HG02870 (cell line): ENCODE measurements at regions not wholly inside any gene's neighbourhood (a gene's known extent, or its start where the extent isn't known, plus 50 kb on each side); places are given as distances from the start of the nearest gene placed in this dataset.

Experiments used
- ATAC-seq: cut with Tn5 transposase; IDR thresholded peaks from one replicate; pipeline ENCODE4 v1.9.1; 2021; ENCODE audit warnings: mild to moderate bottlenecking, moderate library complexity; ENCODE audit not compliant: unreplicated experiment

DNA sequence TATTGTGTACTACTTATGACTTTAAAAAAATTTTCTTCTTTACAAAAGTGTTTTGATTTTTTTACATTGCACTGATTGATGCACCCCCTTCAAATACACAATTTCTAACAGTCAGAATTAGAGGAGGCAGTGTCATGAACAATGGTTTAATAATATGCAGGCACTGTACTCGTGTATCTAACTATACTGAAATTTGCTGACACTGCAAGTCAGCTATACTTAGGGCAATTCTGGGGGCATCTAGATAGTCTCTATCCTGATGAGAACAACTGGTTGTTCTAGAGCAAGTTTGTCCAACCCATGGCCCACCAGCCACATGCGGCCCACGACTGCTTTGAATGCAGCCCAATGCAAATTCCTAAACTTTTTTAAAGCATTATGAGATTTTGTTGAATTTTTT lies 375.6 kb downstream of the BCKDHB start:
- ATAC-seq, result no peak

DNA sequence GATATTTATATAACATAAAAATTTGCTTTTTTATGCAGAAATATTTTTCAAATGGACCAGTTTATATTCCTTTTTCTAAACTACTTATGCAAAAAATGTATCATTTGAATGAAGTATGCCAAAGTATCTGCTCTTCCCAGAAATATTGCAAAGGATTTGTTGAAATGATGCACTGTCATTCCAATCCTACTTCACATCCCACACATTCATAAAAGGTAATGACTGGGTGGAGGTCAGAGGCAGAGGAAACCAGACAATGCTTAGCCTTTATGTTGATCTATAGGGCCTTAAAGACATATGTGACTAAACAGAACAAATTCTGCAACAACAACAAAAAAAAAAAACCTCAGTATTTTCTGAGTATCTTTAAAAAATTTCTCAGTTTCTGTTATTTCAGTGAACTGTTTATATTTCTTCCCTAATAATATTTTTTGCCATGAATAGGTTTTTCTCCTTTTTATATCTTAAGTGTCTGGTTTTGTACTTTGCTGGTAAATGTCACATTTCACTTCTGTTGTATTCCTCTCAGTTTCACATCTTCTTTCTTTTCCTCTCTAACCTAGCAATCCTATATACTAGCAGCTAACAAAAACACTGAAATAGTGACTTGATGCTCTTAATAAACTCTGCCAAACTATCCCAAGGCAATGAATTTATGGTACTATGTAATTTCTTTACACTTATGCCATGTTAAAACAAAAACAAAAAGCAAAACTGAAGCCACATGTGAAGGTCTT lies 374.1 kb downstream of the BCKDHB start:
- ATAC-seq, result peak; percentile 86

DNA sequence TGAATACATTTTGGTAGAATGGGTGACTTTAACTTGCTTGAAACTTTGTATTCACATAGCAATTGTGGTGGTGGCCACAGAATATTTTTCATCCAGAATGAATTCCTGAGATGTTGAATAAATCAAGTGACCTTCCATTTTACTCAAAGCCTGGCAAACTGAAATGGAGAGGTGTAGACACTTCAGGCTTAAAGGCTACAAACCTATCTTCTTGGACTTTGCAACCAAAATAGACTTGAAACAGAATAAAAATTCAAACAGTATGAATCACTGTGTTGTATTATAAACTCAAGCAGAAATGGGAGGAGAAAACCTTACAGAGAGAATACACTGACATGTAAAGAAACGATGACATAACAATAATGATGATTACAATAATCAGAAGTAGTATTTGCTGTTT lies 371.6 kb downstream of the BCKDHB start:
- no peak for ATAC-seq

DNA sequence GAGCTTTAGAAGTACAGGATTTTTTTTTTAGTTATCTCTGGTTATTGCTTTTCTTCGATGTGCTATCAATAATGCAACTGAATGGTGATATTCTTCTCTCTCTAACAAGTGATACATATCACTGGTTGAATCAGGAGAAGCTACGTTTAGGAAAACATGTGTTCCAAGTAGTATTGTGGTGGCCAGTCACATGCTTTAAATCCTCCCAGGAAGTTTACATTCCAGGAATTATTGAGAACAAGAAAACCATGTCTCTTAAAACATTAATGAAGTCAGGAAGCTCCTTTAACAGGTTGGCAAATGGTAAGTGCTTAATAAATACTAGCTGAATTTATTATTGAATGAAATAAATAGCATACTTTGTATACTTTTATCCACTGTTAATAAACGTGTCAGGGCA lies 371.1 kb downstream of the BCKDHB start:
- no peak for ATAC-seq

DNA sequence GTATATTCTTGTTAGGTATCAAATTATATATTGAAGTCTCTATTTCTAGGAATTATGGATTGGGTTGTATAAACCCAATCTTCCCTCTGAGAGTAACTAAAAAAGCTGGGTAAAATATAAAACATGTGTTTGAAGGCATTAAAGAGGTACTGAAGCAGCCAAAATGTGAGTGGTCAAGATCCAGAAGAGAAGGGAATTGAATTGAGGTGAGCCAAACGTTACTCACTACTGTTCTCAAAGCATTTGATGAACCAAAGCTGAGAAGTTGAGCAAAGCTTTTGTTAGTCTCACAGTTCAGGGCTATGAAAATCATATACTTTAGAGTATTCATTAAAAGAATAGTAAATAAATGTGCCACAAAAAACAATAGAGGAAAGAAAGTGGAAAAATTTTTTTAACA lies 365.8 kb downstream of the BCKDHB start:
- ATAC-seq, result no peak

DNA sequence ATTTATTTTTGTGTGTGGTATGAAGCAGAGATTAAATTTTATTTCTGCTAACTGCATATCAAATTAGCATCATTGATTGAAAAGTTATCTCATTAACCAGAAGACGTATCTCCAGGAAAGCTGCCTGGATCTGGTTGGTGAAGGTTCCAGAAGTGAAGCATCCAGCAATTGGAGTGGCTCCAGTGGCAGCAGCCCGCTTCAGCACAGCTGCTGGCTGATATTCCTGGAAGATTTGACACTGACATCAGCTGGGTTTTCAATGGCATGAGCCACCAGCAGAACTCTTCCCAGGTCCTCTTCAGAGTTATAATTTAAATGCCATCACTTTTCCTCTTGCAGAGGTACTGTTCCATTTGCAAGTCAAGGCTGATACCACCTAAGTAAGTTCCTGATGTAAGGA lies 363.5 kb downstream of the BCKDHB start:
- ATAC-seq, result no peak

DNA sequence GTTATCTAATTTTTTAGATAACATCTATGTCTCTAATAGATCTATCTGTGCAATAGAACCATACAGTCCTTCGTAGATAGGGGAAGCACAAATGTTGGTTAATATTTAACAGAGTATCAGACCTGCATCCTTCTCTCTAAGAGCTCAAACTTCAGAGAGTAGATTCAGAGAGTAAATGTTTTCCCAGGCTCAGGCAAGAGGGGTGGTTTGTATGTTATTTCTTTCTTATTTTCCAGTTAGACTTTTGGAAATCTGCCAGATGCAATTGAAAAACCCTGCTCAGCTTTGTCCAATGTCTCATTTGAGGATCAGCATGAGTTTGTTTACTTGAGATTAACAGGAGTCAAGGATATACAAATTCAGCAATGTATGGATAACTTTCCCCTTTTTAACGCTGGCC lies 361.9 kb downstream of the BCKDHB start:
- ATAC-seq, result no peak

DNA sequence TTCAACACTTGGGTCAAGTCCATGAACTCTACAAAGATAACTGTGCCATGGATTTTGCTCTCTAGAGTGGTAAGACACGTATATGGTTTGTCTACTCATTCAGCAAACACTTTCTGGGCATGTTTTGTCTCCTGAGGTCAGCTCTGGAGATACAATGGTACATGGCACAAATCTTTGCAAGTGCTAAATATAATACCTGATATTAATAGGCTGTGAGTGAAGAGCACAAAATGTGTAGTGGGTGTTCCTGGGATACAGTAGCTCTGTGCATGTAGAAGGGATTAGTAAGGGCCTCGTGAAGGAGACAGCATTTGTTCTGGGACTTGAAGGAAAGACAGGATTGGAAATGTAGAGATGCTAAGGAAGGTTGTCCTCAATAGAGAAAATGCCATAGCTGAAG lies 360.9 kb downstream of the BCKDHB start:
- ATAC-seq, result no peak

DNA sequence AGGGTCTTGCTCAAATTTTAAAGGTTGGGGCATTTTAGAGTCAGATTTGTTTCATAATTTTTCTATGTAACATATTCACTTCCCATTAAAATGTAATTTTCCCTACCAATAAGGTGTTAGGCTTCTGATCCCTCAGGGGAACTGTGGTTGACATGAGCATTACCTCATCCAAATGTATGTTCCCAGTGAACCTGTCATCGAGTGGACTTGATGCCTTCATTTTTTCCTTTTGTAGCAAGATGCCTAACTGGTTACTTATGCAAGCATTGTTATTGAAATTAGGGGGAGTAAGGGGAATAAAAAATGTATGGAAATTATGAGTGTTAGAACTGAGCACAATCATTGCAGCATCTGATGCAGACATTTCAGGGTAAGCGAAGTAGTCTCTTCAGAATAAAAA lies 360.5 kb downstream of the BCKDHB start:
- no peak for ATAC-seq

DNA sequence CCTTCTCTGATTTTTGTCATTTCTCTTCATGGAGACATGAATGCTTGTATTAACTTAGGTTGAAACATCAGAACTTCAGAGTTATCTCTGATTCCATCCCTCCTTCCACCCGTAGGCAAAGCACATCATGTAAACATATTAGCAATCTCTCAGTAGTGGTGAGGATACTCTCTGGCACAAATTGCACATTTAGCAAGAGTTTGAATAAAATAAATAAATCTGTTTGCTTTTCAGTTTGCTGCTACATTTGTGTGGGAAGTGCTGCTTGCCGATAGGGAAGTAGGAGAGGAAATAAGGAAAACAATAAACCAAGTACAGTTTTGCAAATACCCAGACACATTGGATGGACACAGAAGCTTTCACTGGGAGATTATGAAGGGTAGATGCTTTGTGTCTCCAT lies 359.0 kb downstream of the BCKDHB start:
- ATAC-seq, result no peak

DNA sequence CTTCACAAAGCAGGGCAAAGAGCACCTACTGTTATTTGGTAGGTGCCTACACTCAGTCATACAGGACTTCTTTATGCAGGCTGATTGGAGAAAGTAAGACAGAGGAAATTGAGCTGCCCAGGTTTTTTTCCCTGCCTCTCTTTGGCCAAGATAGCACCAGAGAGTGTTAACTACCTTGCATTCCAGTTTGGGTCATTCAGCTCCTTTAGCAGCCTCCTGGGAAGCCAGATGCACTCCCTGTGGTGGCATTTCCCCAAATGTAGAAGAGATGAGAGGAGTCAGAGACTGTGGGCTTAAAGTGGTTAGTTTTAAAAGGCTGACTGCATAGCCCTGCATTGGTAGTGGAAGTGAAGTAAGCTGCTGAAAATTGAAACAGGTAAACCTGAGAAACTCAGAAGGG lies 358.4 kb downstream of the BCKDHB start:
- ATAC-seq, result no peak

DNA sequence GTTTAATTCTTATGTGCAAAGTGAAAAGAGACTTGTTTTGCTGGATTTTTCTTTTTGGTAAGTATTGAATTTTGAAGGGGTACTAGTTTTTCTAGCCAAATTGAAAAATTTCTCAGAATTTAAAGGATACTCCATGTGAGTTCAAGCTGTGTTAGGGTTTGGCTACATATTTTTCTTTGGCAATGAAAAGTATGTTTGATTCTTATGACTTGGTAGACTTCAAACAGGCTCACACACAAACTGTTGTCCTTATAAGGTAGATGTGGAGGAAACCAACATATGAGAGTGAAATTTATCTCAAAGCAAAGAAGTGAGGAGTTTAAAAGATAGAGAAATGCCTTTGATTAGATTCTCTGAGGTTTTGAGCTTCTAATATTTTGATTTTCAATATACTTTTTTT lies 356.7 kb downstream of the BCKDHB start:
- ATAC-seq, result no peak

DNA sequence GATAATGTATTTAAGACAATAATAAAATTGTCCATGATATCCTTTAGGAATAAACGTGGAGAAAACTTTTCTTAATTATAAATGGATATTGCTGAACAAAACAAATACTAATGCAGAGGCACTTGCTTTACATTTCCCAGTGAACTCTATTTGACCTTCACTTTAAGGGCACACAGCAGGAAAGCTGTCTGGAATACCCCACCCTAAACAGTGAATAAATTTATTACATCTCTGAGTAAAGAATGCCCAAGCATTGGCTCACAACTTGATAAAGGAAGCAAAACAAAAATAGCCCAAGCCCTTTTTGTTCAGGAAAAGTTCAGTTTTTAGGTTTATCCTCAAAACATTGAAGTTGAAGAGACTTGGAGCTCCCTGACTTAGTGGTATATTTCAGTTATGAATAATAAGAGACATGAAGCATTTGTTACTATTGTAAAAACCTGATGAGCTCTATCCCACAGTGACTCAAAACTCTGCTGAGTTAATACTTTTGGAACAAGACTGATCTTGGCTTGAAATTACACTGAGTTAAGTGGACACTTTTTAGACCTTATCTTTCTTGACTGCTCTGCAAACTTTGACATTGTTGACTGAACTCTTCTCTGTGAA lies 353.9 kb downstream of the BCKDHB start:
- no peak for ATAC-seq

DNA sequence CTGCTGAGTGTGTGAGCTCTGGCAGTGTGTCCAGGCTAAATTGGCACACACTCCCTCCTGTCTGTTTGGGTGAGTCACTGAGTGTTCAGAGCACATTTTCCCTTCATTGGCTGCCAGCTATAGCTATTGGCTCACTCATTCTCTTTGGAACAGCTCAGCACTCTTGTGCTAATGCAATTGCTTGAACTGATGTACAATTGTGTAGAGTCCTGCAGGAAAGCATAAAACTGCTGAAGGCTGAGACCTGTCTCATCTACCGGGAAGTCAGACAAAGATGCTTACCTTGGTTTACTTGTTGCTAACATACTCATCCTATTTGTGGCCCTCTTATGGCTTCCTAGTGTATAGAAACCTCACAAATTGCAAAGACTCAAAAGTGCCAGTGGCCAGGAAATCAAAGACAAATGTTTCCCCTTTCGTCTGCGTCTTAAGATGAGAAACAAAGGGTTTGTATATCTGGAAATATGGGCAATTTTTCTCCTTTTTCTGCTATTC lies 351.0 kb downstream of the BCKDHB start:
- no peak for ATAC-seq

DNA sequence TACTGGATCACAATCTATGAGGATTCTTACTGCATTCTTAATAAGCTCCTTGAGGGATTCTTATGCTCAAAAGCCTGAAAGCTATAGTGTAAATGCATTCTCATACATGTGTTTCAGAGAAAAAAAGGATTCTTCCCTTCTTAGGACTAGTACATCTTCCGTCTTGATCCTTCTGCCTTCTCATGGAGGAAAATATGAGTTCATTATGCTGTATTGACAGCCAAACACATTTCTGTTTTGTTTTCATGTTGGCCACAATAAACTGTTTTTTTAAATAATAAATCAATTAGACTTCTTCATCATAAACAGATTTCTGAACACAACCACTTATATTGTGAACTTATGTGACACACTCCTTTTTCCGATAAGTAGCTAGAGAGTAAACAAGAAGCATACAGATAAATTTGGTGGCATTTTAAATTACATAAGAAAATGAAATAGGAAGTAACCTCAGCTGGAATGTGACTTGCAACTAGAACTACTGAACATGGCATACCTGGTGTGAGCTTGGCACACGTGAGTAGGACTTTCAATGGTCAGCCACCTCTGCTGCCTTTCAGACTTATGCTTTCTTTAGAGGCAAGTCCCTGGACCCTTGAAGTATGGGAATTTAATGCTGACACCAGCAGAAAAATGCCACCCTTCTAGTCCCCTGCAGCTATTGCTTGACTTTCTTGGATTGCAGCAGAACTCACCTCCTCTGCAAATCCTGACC lies 350.4 kb downstream of the BCKDHB start:
- no peak for ATAC-seq

DNA sequence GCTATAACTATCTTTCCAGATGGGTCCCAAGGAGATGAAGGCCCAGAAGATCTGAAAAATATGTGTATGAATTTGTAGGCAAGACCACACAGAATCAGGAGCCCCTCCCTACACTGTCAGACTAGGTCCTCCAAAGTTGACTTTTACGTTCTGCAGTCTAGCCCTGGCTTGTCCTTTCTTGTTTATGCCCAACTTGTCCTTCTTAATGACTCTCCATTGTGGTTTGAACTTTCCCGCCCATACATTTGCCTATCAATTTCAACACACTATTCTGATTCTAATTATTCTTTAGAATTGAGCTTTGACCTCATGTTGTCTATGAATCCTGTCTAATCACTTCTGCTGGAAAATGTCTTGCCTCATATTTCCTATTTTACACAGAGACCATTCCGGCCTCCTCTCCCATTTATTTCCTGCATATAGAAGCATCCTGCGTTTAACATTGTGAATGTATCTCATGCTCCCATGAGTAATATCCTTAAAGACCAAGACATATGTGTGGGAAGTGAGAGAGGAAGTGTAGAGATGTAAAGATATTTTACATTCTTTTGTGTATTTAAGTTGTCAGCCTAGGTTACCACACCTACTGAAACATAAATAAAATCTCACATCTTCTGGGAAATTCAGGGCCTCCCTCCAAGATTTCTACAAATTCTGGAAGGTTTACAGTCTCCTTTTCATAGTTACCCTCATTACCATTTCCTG lies 348.3 kb downstream of the BCKDHB start:
- ATAC-seq, result peak; percentile 9

DNA sequence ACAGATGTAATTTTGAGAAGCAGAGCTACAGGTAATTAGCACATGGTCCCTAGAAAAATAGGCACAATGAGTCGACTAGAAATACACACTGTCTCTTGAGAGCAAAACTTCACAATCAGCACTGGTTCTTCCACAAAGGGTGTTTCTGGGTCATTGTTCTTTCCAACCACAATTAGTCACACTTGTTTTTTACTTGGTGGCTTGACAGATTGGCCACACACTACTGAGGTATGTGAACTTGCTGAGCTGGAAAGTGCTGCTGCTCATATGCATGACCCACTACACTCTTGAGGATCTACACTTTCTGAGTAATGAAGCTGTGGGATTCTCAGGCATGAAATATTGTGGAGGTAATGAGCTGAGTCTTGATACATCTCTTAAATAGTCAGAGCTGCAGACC lies 347.7 kb downstream of the BCKDHB start:
- peak; percentile 77 for ATAC-seq

DNA sequence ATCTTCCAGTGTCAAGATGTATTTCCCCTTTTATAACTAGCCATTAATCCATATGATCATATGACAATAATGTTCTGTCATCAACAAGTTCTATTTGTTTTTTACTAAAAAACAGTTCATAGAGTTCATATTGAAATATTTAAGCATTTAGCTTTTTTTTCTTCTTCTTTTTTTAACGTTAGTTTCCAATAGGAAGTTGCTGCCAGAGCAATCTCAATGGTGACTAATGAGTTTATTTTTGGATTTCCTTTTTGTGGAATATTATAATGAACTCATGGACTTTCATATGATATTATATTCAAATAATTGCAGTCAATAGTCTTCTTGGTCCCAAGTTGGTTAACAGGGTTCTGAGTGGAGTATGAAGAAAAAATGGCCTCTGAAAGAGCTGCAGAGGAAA lies 343.3 kb downstream of the BCKDHB start:
- ATAC-seq, result no peak

DNA sequence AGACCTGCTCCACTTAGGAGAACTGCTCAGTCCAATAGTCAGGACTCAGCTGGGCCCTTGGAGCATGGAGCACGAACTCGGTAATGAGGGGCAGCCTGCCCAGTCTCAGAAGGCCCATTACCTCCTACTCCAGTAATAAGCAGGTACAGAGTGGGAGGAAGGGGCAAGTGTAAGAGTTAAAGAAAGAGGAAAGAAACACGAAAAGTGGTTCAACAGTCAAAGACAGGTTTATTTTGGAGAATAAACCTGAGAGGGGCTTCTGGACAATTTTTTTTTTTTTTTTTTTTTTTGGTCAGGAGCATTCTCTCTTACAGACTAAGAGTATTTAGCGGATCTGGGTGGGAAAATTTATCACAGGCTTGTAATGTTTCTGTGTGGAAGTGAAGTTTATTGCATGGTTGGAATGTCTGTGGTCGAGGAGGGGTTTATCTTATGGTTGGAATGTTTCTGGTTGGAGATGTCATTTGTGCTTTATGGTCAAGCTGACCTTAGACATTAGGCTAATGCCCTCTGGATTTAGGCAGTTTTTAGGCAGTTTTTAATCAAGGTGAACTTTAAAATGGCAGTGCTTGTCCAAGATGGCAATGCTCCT lies 340.1 kb downstream of the BCKDHB start:
- no peak for ATAC-seq

DNA sequence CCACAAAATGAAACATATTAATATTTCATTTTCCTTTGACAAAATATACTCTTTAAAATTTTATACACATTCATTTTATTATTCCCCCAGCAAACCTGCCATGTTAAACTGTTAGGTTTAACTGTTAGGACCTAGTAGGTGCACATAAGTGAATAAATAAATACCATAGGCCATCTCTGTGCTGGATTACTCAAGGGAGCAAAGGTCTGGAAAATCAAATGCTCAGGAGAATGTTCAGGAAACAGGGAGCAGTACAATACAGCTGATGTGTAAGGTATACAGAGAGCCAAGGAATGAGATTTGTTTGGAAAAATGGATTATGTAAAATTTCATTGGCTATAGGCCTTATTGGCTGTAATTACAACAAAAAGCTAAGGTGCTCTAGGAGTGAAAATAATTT lies 339.3 kb downstream of the BCKDHB start:
- ATAC-seq, result no peak

DNA sequence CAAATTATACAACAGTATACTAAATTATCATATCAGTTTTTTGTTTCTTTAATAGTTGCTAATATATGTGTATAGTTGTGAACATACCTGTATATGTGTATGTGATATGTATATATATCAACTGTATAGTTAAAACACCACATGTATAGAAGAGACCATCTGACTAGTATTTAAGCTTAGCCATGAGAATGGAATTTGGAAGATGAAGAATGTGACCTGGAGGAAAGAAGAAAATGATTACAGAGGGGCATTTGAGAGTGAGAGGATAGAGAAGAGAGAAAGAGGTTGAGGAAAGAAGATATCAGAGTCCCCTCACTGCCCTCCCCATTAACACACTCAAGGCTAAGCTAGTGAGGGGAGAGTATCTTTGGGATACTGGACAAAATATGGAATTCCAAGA lies 335.9 kb downstream of the BCKDHB start:
- ATAC-seq, result no peak
